K562 (cell line): ENCODE measurements at regions not wholly inside any gene's neighbourhood (a gene's known extent, or its start where the extent isn't known, plus 50 kb on each side); places are given as distances from the start of the nearest gene placed in this dataset.

ENCODE experiments used
- ATAC-seq: fragments of 200-7000 bp; cut with Tn5 transposase; 3 replicates; pipeline ENCODE4 v1.9.1; 2020; ENCODE audit warnings: moderate library complexity
- BruUV-seq: library from RNA; stranded (reverse); fragments of 400-500 nt; replicated peaks from 2 replicates; lab custom pipeline; 2021; lab: Mats Ljungman, UMichigan
- CTCF ChIA-PET: fragments of 300-600 bp; formaldehyde crosslinking; extraction: SDS; loops from one replicate; lab custom pipeline; 2021; ENCODE audit warnings: low intra/inter-chr PET ratio; lab: Yijun Ruan, JAX
- POLR2A ChIA-PET: fragments of 300-600, 350-650 bp; sonication (Branson Sonifier 250); formaldehyde crosslinking; extraction: SDS; loops from one replicate; lab custom pipeline; 2021; ENCODE audit warnings: antibody characterized with exemption, inconsistent platforms; lab: Yijun Ruan, JAX
- DNase-seq, 4 experiments: peaks; one replicate each; pipeline versions ENCODE4 v3.0.0 to v3.0.0-alpha.2; 2011 to 2018; ENCODE audit warnings: low spot score in 3 of 4, mixed read lengths in 3 of 4; ENCODE audit errors: extremely low read depth in 1 of 4
- FAIRE-seq: peaks from 2 replicates; lab custom pipeline; 2011; peaks lifted over from hg19 to GRCh38; lab: Jason Lieb, UNC
- H2AFZ ChIP-seq: 2 replicates; pipeline ENCODE4 v1.6.0; 2011; ENCODE audit warnings: low read depth, low read length, control low read depth, inconsistent platforms
- H3K27ac ChIP-seq: fragments of 200-600 bp; 3 replicates; pipeline ENCODE4 v1.8.0; 2011; ENCODE audit warnings: low read depth, mild to moderate bottlenecking, control low read depth, inconsistent platforms, low read length, moderate library complexity, mixed read lengths; ENCODE audit errors: extremely low read depth
- H3K27me3 ChIP-seq, 2 experiments: fragments of 300-600 bp in 1 of 2; 2 replicates in 1 of 2; 3 replicates in 1 of 2; pipeline versions ENCODE4 v1.6.0 to v1.8.0; 2011; ENCODE audit warnings: inconsistent platforms in 2 of 2, low read length in 2 of 2, mild to moderate bottlenecking in 1 of 2, mixed read lengths in 1 of 2, moderate library complexity in 1 of 2; ENCODE audit not compliant: control insufficient read depth in 2 of 2, insufficient read depth in 2 of 2
- H3K36me3 ChIP-seq: fragments of 300-600 bp; 3 replicates; pipeline ENCODE4 v1.8.0; 2011; ENCODE audit warnings: mild to moderate bottlenecking, low read length, inconsistent platforms; ENCODE audit not compliant: control insufficient read depth, insufficient read depth
- H3K4me1 ChIP-seq, 2 experiments: fragments of 200-600 bp in 1 of 2; replicated peaks in 1 of 2; 2 replicates in 1 of 2; 3 replicates in 1 of 2; pipeline versions ENCODE4 v1.5.1 to v1.8.0; 2011; ENCODE audit warnings: inconsistent platforms in 2 of 2, low read length in 2 of 2, mild to moderate bottlenecking in 1 of 2, mixed read lengths in 1 of 2, moderate library complexity in 1 of 2; ENCODE audit not compliant: control insufficient read depth in 2 of 2, insufficient read depth in 2 of 2
- H3K4me2 ChIP-seq: 2 replicates; pipeline ENCODE4 v1.6.1; 2011; ENCODE audit warnings: low read length, control low read depth, inconsistent platforms, mixed read lengths; ENCODE audit not compliant: insufficient read depth
- H3K4me3 ChIP-seq: fragments of 200-600 bp; sonication (generic), shearing (Covaris generic); 2 replicates; pipeline ENCODE4 v1.5.1; 2016; ENCODE audit warnings: control low read depth, inconsistent platforms
- H3K79me2 ChIP-seq: fragments of 200-600 bp; 3 replicates; pipeline ENCODE4 v1.8.0; 2011; ENCODE audit warnings: low read length, inconsistent platforms; ENCODE audit not compliant: control insufficient read depth, insufficient read depth
- H3K9ac ChIP-seq, 2 experiments: 2 replicates each; pipeline versions ENCODE4 v1.6.0 to v1.6.1; 2011; ENCODE audit warnings: low read depth in 2 of 2, low read length in 2 of 2, control low read depth in 1 of 2, inconsistent platforms in 1 of 2, mild to moderate bottlenecking in 1 of 2, mixed read lengths in 1 of 2; ENCODE audit not compliant: insufficient read depth in 1 of 2
- H3K9me1 ChIP-seq: one replicate; pipeline ENCODE4 v1.6.0; 2011; ENCODE audit warnings: inconsistent platforms, mild to moderate bottlenecking, low read length, moderate library complexity; ENCODE audit not compliant: control insufficient read depth, insufficient read depth
- H3K9me3 ChIP-seq: replicated peaks from 2 replicates; pipeline ENCODE4 v1.5.1; 2011; ENCODE audit warnings: low read depth, low read length, inconsistent platforms; ENCODE audit not compliant: control insufficient read depth, insufficient read depth
- H4K20me1 ChIP-seq: replicated peaks from 2 replicates; pipeline ENCODE4 v1.6.1; 2011; ENCODE audit warnings: low read length, inconsistent platforms, mixed read lengths; ENCODE audit not compliant: control insufficient read depth, insufficient read depth
- CGGBP1 ChIP-seq: fragments of 250-450 bp; sonication (Bioruptor Pico); IDR thresholded peaks from 2 replicates; pipeline ENCODE4 v1.9.0; 2021; ENCODE audit warnings: mild to moderate bottlenecking
- CXXC5 ChIP-seq: fragments of 250-450 bp; sonication (Bioruptor Pico); IDR thresholded peaks from 2 replicates; pipeline ENCODE4 v1.8.0; 2022; ENCODE audit warnings: inconsistent platforms, mild to moderate bottlenecking, moderate library complexity
- ERF ChIP-seq: fragments of 450-650 bp; formaldehyde crosslinking; IDR thresholded peaks from 2 replicates; pipeline ENCODE4 v1.4.0; 2020; ENCODE audit warnings: mild to moderate bottlenecking, mixed read lengths
- HMGN3 ChIP-seq: IDR thresholded peaks from 2 replicates; pipeline ENCODE4 v1.6.1; 2011; ENCODE audit warnings: borderline replicate concordance, low read depth, mild to moderate bottlenecking, mixed read lengths, low read length; ENCODE audit not compliant: insufficient read length; ENCODE audit errors: extremely low read depth
- JUNB ChIP-seq: fragments of 450-650 bp; formaldehyde crosslinking; conservative IDR thresholded peaks from 2 replicates; pipeline ENCODE4 v1.4.0; 2020; ENCODE audit warnings: mild to moderate bottlenecking
- KLF10 ChIP-seq: fragments of 250-450 bp; sonication (Bioruptor Pico); IDR thresholded peaks from 2 replicates; pipeline ENCODE4 v1.6.1; 2021; ENCODE audit warnings: matching md5 sums
- KLF13 ChIP-seq: fragments of 450-650 bp; IDR thresholded peaks from 2 replicates; pipeline ENCODE4 v1.6.1; 2016; ENCODE audit warnings: missing genetic modification characterization, low read depth, mild to moderate bottlenecking, missing compliant biosample characterization, moderate library complexity, borderline replicate concordance
- MAFF ChIP-seq: IDR thresholded peaks from 2 replicates; pipeline ENCODE4 v1.6.1; 2012; ENCODE audit warnings: low read length, improper control_type of control experiment
- MIER1 ChIP-seq: fragments of 450-650 bp; IDR thresholded peaks from 2 replicates; pipeline ENCODE4 v1.6.1; 2016; ENCODE audit warnings: antibody characterized with exemption, mild to moderate bottlenecking, low read depth
- RBFOX2 ChIP-seq: fragments of 200-400 bp; formaldehyde crosslinking; IDR thresholded peaks from 2 replicates; pipeline ENCODE4 v1.6.1; 2017; ENCODE audit warnings: low read depth, mild to moderate bottlenecking, low read length, moderate library complexity
- SAFB ChIP-seq: fragments of 200-400 bp; formaldehyde crosslinking; IDR thresholded peaks from 2 replicates; pipeline ENCODE4 v1.6.1; 2017; ENCODE audit warnings: low read depth, low read length, borderline replicate concordance
- SRSF3 ChIP-seq: fragments of 200-400 bp; formaldehyde crosslinking; IDR thresholded peaks from 2 replicates; pipeline ENCODE4 v1.6.1; 2016; ENCODE audit warnings: mild to moderate bottlenecking, low read length, moderate library complexity; ENCODE audit not compliant: insufficient read depth
- WHSC1 ChIP-seq: IDR thresholded peaks from one replicate; pipeline ENCODE4 v1.6.1; 2012; ENCODE audit warnings: low read length, control low read depth, inconsistent platforms
- ZC3H4 ChIP-seq: sonication (generic); formaldehyde crosslinking; IDR thresholded peaks from 2 replicates; pipeline ENCODE4 v1.9.0; 2021; ENCODE audit warnings: missing genetic modification reagents, borderline replicate concordance
- ZKSCAN1 ChIP-seq: fragments of 150-350 bp; IDR thresholded peaks from 2 replicates; pipeline ENCODE4 v1.6.1; 2016; ENCODE audit warnings: low read depth, low read length
- ZNF146 ChIP-seq: IDR thresholded peaks from one replicate; pipeline ENCODE4 v1.6.1; 2018; ENCODE audit warnings: missing compliant biosample characterization; ENCODE audit not compliant: unreplicated experiment
- ZNF24 ChIP-seq: fragments of 450-650 bp; IDR thresholded peaks from 2 replicates; pipeline ENCODE4 v1.6.1; 2016
- in situ Hi-C: fragments of 300-500 bp; cut with MboI; formaldehyde crosslinking; loops from 4 replicates; pipeline ENCODE4 v1.15.0; 2018; ENCODE audit warnings: inconsistent platforms, mixed read lengths
- intact Hi-C: fragments of 100-400 bp; cut with micrococcal nuclease; formaldehyde crosslinking; loops from 2 replicates; pipeline ENCODE4 v1.14.2; 2022
- TF ChIP-seq, protein P1 (sequence below): fragments of 450-650 bp; formaldehyde crosslinking; IDR thresholded peaks from 2 replicates; pipeline ENCODE4 v1.4.0; 2020; ENCODE audit warnings: mild to moderate bottlenecking, moderate library complexity
- TF ChIP-seq, protein P2 (sequence below): fragments of 200-800 bp; sonication (Bioruptor generic); IDR thresholded peaks from 2 replicates; pipeline ENCODE4 v1.6.1; 2017; ENCODE audit warnings: missing genetic modification characterization, missing compliant biosample characterization

- Histone ChIP-seq H3K4me1 (no peaks in the 10 kb centered on the region), H3K79me2 (no peaks in the 10 kb centered on the region), H3K9me1 (no peaks in the 10 kb centered on the region), H3K27me3 (peaks cover 7 to 31% of the 10 kb centered on the region in 2 experiments; a peak in 4 of 5 replicates), H3K4me3 (no peak overlapping the region), H2AFZ (no peak overlapping the region), H3K4me2 (no peak overlapping the region), H3K9ac (no peak overlapping the region), H3K36me3 (no peaks in the 10 kb centered on the region), H3K9me3 (no peaks in the 10 kb centered on the region), H3K27ac (no peak overlapping the region), H4K20me1 (no peaks in the 10 kb centered on the region)
- in situ Hi-C loops = no loop called here
- ATAC-seq = no peak
- no peak for FAIRE-seq
- BruUV-seq = no TSS peak
- POLR2A ChIA-PET = no interaction called here
- intact Hi-C loops = no loop called here
- CTCF ChIA-PET = no interaction called here
- DNase-seq = no peak
- TF ChIP-seq ERF (CRISPR knock-in tag) = no peak
- TF ChIP-seq ZNF146 = no peak
- no peak for TF ChIP-seq RBFOX2
- TF ChIP-seq, protein P1, sequence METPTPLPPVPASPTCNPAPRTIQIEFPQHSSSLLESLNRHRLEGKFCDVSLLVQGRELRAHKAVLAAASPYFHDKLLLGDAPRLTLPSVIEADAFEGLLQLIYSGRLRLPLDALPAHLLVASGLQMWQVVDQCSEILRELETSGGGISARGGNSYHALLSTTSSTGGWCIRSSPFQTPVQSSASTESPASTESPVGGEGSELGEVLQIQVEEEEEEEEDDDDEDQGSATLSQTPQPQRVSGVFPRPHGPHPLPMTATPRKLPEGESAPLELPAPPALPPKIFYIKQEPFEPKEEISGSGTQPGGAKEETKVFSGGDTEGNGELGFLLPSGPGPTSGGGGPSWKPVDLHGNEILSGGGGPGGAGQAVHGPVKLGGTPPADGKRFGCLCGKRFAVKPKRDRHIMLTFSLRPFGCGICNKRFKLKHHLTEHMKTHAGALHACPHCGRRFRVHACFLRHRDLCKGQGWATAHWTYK (CRISPR knock-in tag) = no peak
- no peak for TF ChIP-seq ZC3H4 (CRISPR knock-in tag)
- TF ChIP-seq SAFB = no peak
- TF ChIP-seq MIER1 = no peak
- no peak for TF ChIP-seq MAFF
- TF ChIP-seq KLF10 (CRISPR knock-in tag) = no peak
- no peak for TF ChIP-seq JUNB (CRISPR knock-in tag)
- TF ChIP-seq, protein P2, sequence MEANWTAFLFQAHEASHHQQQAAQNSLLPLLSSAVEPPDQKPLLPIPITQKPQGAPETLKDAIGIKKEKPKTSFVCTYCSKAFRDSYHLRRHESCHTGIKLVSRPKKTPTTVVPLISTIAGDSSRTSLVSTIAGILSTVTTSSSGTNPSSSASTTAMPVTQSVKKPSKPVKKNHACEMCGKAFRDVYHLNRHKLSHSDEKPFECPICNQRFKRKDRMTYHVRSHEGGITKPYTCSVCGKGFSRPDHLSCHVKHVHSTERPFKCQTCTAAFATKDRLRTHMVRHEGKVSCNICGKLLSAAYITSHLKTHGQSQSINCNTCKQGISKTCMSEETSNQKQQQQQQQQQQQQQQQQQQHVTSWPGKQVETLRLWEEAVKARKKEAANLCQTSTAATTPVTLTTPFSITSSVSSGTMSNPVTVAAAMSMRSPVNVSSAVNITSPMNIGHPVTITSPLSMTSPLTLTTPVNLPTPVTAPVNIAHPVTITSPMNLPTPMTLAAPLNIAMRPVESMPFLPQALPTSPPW (CRISPR knock-in tag) = no peak
- no peak for TF ChIP-seq SRSF3
- no peak for TF ChIP-seq CXXC5 (CRISPR knock-in tag)
- TF ChIP-seq ZKSCAN1 = no peak
- no peak for TF ChIP-seq KLF13
- no peak for TF ChIP-seq WHSC1
- TF ChIP-seq HMGN3 = no peak
- no peak for TF ChIP-seq CGGBP1 (CRISPR knock-in tag)
- TF ChIP-seq ZNF24 = no peak
Measured at GRCh38 chr2:235223011-235223410, 270.8 kb upstream of the AGAP1 start.
